RWPE2 (cell line): ENCODE measurements at regions not wholly inside any gene's neighbourhood (a gene's known extent, or its start where the extent isn't known, plus 50 kb on each side); places are given as distances from the start of the nearest gene placed in this dataset.
A peak's percentile ranks its signal among the peaks of the same experiment; 100 is the strongest.

ENCODE experiments used
- ATAC-seq: fragments of 200-7000 bp; cut with Tn5 transposase; 3 replicates; pipeline ENCODE4 v1.9.1; 2021; ENCODE audit warnings: low read depth
- DNase-seq: peaks from one replicate; pipeline ENCODE4 v3.0.0-alpha.2; 2020; ENCODE audit warnings: low spot score
- H3K27ac ChIP-seq: fragments of 450-650 bp; 2 replicates; pipeline ENCODE4 v1.5.1; 2017; ENCODE audit warnings: mild to moderate bottlenecking; ENCODE audit not compliant: poor library complexity, severe bottlenecking
- H3K27me3 ChIP-seq: fragments of 250-450 bp; sonication (Bioruptor Pico); 2 replicates; pipeline ENCODE4 v1.5.1; 2021; ENCODE audit warnings: mild to moderate bottlenecking, moderate library complexity; ENCODE audit not compliant: insufficient read depth, poor library complexity, severe bottlenecking
- H3K36me3 ChIP-seq: fragments of 250-450 bp; sonication (Bioruptor Pico); 2 replicates; pipeline ENCODE4 v1.5.1; 2020; ENCODE audit warnings: low read depth, mild to moderate bottlenecking, moderate library complexity
- H3K4me1 ChIP-seq: fragments of 250-450 bp; sonication (Bioruptor Pico); 2 replicates; pipeline ENCODE4 v1.5.1; 2021; ENCODE audit warnings: mild to moderate bottlenecking, moderate library complexity; ENCODE audit not compliant: insufficient read depth, poor library complexity, severe bottlenecking
- H3K4me3 ChIP-seq: fragments of 250-450 bp; sonication (Bioruptor Pico); 2 replicates; pipeline ENCODE4 v1.5.1; 2021; ENCODE audit warnings: mild to moderate bottlenecking, moderate library complexity; ENCODE audit not compliant: severe bottlenecking
- H3K9me3 ChIP-seq: fragments of 250-450 bp; sonication (Bioruptor Pico); 2 replicates; pipeline ENCODE4 v1.5.1; 2021; ENCODE audit warnings: mild to moderate bottlenecking, moderate library complexity; ENCODE audit not compliant: severe bottlenecking
- CTCF ChIP-seq: fragments of 450-650 bp; IDR thresholded peaks from one replicate; pipeline ENCODE4 v1.5.1; 2017; ENCODE audit warnings: mild to moderate bottlenecking, moderate library complexity; ENCODE audit not compliant: poor library complexity, severe bottlenecking

GRCh38 chr2:45263147-45263546, 253.9 kb upstream of the SIX2 start:
- Histone ChIP-seq H3K4me3 (no peak overlapping the region), H3K36me3 (no peaks in the 10 kb centered on the region), H3K27me3 (no peaks in the 10 kb centered on the region), H3K4me1 (no peaks in the 10 kb centered on the region), H3K27ac (no peak overlapping the region), H3K9me3 (no peaks in the 10 kb centered on the region)
- ATAC-seq, result peak; percentile 35; the same call in 2 of the 3 replicates
- no peak for DNase-seq
- TF ChIP-seq CTCF, result no peak

GRCh38 chr2:45261746-45262145, 252.5 kb upstream of the SIX2 start:
- no peak for TF ChIP-seq CTCF
- no peaks in the 10 kb centered on the region for H3K36me3 ChIP-seq
- H3K4me1 ChIP-seq, result no peaks in the 10 kb centered on the region
- no peaks in the 10 kb centered on the region for H3K27me3 ChIP-seq
- DNase-seq (no peak), ATAC-seq (no peak)
- H3K4me3 ChIP-seq, result no peak overlapping the region
- no peak overlapping the region for H3K27ac ChIP-seq
- H3K9me3 ChIP-seq, result no peaks in the 10 kb centered on the region

GRCh38 chr2:45260946-45261345, 251.7 kb upstream of the SIX2 start:
- TF ChIP-seq CTCF, result no peak
- ATAC-seq, result no peak
- H3K4me1 ChIP-seq, result no peaks in the 10 kb centered on the region

GRCh38 chr2:45259547-45260160, 250.4 kb upstream of the SIX2 start:
- no peaks in the 10 kb centered on the region for H3K9me3 ChIP-seq
- H3K36me3 ChIP-seq, result no peaks in the 10 kb centered on the region
- H3K27ac ChIP-seq, result no peak overlapping the region
- no peak for TF ChIP-seq CTCF
- H3K27me3 ChIP-seq, result no peaks in the 10 kb centered on the region
- ATAC-seq, result no peak
- H3K4me1 ChIP-seq, result no peaks in the 10 kb centered on the region
- no peak overlapping the region for H3K4me3 ChIP-seq
- no peak for DNase-seq

More at GRCh38 chr2:45260946-45261345, 251.7 kb upstream of the SIX2 start:
- Histone ChIP-seq H3K4me3 (no peak overlapping the region), H3K9me3 (no peaks in the 10 kb centered on the region), H3K36me3 (no peaks in the 10 kb centered on the region), H3K27me3 (no peaks in the 10 kb centered on the region), H3K27ac (no peak overlapping the region)
- DNase-seq, result no peak

GRCh38 chr2:45259138-45259537, 249.9 kb upstream of the SIX2 start:
- DNase-seq, result no peak
- H3K36me3 ChIP-seq, result no peaks in the 10 kb centered on the region
- no peak for ATAC-seq
- no peaks in the 10 kb centered on the region for H3K4me1 ChIP-seq
- TF ChIP-seq CTCF, result no peak
- H3K4me3 ChIP-seq, result no peak overlapping the region
- no peaks in the 10 kb centered on the region for H3K27me3 ChIP-seq
- H3K27ac ChIP-seq, result no peak overlapping the region
- no peaks in the 10 kb centered on the region for H3K9me3 ChIP-seq
